ENCODE measurements at regions not wholly inside any gene's neighbourhood (a gene's known extent, or its start where the extent isn't known, plus 50 kb on each side); places are given as distances from the start of the nearest gene placed in this dataset.

DNA sequence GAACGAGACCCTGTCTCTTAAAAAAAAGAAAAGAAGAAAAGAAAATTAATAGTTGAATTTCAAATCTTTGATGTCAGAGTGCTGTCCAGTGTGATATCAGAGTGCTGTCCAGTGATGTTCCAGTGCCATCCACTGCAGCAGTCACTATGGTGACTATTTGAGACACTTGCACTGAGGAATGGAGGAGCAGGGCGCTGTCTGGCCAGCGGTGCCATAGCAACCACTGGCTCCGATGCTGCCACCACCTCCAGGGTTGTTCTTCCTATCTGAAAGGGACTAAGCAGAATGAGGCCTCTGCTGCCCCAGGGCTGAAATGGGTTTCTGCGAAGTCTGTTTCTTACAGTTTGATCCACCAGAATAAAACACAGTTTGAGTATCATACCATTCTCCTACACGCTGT lies 272.9 kb downstream of the NUAK1 start:
- TF ChIP-seq, protein P1, sequence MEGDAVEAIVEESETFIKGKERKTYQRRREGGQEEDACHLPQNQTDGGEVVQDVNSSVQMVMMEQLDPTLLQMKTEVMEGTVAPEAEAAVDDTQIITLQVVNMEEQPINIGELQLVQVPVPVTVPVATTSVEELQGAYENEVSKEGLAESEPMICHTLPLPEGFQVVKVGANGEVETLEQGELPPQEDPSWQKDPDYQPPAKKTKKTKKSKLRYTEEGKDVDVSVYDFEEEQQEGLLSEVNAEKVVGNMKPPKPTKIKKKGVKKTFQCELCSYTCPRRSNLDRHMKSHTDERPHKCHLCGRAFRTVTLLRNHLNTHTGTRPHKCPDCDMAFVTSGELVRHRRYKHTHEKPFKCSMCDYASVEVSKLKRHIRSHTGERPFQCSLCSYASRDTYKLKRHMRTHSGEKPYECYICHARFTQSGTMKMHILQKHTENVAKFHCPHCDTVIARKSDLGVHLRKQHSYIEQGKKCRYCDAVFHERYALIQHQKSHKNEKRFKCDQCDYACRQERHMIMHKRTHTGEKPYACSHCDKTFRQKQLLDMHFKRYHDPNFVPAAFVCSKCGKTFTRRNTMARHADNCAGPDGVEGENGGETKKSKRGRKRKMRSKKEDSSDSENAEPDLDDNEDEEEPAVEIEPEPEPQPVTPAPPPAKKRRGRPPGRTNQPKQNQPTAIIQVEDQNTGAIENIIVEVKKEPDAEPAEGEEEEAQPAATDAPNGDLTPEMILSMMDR (conservative IDR thresholded peaks at IDR 0.05), result no peak
- no peak overlapping the region for H3K27ac ChIP-seq

DNA sequence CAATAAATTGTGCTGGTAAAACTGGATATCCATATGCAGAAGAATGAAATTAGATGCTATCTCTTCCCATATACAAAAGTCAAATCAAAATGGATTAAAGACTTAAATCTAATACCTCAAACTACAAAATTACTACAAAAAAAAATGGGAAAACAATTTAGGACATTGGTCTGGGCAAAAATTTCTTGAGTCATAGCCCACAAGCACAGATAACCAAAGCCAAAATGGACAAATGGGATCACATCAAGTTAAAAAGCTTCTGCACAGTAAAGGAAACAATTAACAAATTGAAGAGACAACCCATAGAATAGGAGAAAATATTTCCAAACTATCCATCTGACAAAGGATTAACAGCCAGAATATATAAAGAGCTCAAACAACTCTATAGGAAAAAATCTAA lies 264.6 kb downstream of the NUAK1 start:
- TF ChIP-seq, protein P1 (conservative IDR thresholded peaks at IDR 0.05), result no peak
- no peak overlapping the region for H3K27ac ChIP-seq

DNA sequence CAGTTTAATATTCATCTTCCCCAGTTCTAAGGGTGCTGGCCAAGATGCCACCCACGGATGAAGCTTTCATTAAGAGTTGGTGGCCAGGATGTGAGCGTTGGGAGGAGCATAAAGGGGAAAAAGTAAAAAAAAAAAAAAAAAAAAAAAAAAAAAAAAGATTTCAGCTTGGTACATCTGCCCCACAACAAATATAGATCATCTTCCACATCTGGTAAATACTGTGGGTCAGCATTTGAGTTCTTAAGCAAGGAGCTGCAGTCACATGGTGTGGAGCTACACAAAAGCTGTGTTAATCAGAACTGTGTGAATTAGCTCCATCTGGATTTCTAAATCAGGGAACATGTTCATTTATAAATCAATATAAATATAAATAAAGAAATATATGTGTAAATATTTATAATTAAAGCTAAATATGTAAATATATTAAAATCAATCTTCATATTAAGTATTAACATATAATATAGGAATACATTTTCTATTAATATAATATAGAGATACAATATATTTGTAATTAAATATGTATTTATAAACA lies 262.3 kb downstream of the NUAK1 start:
- TF ChIP-seq, protein P1 (conservative IDR thresholded peaks at IDR 0.05), result no peak
- no peak overlapping the region for H3K27ac ChIP-seq

DNA sequence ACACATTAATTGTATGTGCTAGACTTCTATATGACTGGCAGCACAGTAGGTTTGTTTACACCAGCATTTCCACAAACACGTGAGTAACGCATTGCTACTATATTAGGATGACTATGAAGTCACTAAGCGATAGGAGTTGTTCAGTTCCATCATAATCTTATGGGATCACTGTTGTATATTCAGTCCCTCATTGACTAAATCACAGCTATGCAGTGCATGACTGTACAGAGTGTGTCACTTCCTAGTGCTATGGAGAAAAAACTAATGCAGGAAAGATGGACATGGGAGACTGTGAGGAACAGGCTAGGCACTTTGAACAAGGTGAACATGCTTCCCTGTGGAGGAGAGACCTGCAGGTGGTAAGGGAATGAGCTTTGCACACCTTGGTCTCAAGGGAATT lies 259.8 kb downstream of the NUAK1 start:
- H3K27ac ChIP-seq, result no peak overlapping the region
- TF ChIP-seq, protein P1 (conservative IDR thresholded peaks at IDR 0.05), result no peak

DNA sequence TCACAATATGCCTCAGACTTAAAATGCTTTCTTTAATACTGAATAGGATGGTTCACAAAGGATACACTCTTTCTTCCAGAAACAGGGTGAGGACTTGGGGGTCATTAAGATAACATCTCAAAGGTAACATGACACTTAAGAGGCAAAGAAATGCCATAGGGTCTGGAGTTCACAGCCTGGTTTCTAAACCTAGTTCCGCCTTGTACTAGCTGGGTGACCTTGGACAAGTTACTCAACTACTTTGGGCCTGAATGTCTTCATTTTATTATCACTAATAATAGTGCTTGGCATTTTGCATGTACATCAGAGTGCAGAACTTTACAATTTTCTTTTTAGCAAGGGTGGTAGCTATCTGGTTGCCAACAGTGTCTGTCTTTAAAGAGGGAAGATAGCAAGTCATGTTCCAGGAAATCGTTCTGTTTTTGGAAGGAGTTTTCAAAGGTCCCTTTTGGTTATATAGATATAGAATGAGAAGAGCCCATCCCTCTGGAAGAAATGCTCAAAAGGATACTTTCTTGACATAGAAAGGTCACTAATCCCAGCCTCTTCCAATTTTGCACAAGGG lies 257.8 kb downstream of the NUAK1 start:
- H3K27ac ChIP-seq, result no peak overlapping the region
- TF ChIP-seq, protein P1 (conservative IDR thresholded peaks at IDR 0.05), result no peak

DNA sequence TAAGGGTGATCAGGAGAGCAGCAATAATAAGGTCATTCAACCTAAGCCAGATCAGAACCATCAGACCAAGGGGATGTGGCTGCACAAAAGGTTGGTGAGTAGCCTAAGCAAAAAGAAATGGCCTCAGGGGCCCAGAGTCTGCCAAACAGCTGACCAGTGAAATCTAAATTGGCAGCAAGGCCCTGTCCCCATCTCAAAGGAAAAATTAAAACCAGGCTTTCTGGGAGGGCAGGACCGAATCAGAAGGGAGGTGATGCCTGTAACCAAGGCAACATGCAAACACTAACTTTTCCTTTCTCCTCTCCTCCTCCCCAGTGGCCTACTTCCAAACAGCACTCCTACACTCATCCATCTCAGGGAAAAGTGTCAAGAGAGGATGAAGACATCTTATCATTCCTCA lies 256.4 kb downstream of the NUAK1 start:
- H3K27ac ChIP-seq, result no peak overlapping the region

DNA sequence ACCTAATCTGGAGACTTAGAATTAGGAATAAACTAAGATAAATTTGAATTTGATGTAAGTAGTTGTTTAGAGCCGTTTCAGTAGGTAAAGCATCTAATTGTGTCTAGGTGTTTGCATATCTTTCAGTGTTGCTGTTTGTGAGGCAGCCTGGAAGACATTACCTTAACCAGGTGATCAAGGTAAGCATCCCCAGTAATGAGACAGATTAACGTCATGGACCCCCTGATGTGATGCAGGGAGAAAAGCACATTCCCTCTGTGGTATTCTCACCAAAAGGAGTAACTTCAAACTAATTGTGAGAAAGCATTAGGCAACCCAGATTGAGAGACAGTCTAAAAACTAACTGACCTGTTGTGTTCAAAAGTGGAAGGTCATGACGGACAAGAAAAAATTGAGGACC lies 251.6 kb downstream of the NUAK1 start:
- H3K27ac ChIP-seq, result no peak overlapping the region
- TF ChIP-seq, protein P1 (conservative IDR thresholded peaks at IDR 0.05), result no peak

More for the DNA sequence above, 256.4 kb downstream of the NUAK1 start:
- TF ChIP-seq, protein P1 (conservative IDR thresholded peaks at IDR 0.05), result no peak

Data from VCaP (cell line).